Daoy (cell line): ENCODE measurements at regions not wholly inside any gene's neighbourhood (a gene's known extent, or its start where the extent isn't known, plus 50 kb on each side); places are given as distances from the start of the nearest gene placed in this dataset.
"Not testable (repeated sequence)": the region's sequence is repeated elsewhere in the genome, so short reads cannot be mapped to it uniquely, and the experiment has no call there.

ENCODE experiments used
- DNase-seq: peaks from one replicate; pipeline ENCODE4 v3.0.0-alpha.2; 2015; ENCODE audit warnings: low read depth

DNA sequence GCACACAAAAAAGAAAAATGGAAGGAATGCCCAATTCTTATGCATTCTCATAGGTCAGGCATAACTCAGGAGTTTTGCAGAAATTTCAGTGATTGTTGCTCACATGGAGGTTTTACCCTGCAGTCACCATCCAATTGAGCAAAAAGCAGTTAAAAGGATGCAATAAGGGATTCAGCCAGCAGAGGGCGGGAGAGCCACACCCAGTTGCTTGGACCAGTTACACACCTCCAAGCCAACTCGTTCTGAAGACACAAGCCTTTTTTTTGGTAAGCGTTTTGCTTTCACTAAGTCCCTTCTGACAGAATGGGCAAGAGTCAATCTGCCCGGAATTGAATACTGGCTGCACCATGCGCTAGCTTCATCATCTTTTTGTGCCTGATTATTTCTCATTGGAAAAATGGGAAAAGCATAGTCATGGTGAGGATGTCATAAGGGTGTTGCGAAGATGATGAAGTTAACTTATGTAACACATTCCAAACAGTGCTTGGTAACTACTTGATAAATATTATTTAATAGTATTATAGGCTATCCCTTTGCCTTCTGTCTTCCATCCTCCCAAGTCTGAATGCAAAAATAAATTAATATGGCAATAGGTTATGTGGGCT is 154.4 kb upstream of the SGO1 start:
- DNase-seq = peak; percentile 19

GRCh38 chr3:20336572-20336971 is 150.6 kb upstream of the SGO1 start:
- no peak for DNase-seq

DNA sequence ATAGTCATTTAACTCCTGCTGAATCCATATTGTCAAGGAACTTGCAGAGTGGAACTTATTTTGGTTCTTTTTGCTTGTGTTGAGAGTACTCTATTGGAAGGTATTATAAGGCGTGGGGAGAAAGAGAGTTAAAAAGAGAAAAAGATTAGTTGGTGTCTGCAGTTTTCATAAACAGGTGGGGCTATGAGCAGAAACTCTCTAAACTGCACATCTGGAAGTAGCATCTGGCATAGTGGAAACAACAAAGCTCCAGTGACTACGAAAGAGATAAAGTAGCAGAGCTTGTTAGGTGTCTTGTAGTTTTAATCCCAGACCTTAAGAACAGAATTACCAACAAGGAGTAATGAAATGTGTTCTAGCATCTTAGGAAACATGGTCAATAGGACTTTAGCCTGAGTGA is 148.8 kb upstream of the SGO1 start:
- DNase-seq = no peak

GRCh38 chr3:20327889-20328288 is 141.9 kb upstream of the SGO1 start:
- DNase-seq = no peak

GRCh38 chr3:20326541-20326940 is 140.5 kb upstream of the SGO1 start:
- DNase-seq = no peak

DNA sequence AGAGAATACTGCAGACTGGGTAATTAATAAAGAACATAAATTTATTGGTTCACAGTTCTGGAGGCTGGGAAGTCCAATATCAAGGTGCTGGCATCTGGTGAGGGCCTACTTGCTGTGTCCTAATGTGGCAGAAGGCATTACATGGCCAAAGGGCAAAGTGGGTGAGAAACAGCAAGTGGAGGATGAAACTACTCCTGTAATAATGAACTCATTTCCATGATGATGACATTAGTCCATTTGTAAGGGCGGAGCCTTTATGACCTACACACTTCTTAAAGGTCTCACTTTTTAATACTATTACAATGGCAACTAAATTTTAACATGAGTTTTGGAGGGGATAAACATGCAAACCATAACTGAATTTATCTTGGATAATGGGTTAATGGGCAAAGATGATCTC is 139.6 kb upstream of the SGO1 start:
- DNase-seq = no peak

GRCh38 chr3:20324664-20325478 is 138.9 kb upstream of the SGO1 start:
- no peak for DNase-seq

- DNase-seq = no peak
Measured at GRCh38 chr3:20323307-20323927, 137.4 kb upstream of the SGO1 start.

DNA sequence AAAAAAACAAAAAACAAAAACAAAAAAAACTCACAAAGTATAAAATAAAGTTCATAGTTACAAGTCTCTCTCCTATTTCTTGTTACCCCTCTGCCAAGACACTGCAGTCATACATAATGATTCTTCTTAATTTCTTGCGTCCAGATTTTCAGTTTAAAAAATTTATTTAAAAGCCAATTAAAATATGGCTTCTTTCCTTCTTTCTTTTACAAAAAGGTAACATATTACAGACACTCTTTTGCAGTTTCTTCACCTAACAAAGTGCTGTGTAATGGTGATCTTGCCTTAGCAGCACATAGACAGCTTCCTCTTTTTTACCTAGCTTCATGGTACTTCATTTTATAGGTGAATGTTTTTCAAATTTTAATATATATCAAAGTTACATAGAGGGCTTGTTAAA is 136.1 kb upstream of the SGO1 start:
- no peak for DNase-seq

GRCh38 chr3:20321391-20322047 is 135.5 kb upstream of the SGO1 start:
- DNase-seq = no peak

GRCh38 chr3:20320489-20320888 is 134.5 kb upstream of the SGO1 start:
- no peak for DNase-seq

- no peak for DNase-seq
Measured at GRCh38 chr3:20319551-20319950, 133.5 kb upstream of the SGO1 start.

DNA sequence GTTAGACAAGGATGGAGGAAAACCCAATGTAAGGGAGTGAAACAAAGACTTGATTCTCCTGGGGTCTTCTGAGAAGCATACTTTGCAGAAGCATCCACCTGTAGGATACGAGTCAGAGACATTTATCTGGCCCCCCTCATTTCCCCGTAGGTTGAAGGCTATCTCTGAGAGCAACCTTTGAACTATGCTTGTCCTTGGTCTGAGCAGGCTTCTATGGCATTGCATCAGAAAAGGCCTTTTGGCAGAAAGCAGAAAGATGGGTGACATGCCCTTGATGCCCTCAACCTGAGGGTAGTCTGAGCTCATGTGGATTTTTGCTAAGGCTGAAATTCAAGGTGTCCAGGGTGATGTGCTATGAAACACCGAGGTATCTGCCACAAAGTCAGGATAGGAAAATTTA is 131.6 kb upstream of the SGO1 start:
- no peak for DNase-seq

DNA sequence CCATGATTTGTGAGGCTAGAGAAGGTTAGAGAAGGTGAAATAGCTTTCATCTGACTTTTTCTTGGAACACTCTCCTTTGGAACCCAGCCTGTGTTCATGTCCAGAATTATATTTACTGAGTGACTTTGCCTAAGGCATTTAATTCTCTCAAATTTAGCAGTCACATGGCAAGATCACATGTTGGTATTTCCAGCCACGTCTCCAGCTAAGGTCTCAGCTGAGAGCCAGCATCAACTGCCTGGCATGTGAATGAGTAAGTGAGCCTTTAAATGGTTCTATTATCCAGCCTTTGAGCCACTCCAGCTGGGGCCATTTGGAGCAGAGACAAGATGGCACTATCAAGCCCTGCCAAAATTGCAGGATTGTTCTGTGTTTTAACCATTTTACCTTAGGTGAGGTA is 130.2 kb upstream of the SGO1 start:
- DNase-seq = no peak

DNA sequence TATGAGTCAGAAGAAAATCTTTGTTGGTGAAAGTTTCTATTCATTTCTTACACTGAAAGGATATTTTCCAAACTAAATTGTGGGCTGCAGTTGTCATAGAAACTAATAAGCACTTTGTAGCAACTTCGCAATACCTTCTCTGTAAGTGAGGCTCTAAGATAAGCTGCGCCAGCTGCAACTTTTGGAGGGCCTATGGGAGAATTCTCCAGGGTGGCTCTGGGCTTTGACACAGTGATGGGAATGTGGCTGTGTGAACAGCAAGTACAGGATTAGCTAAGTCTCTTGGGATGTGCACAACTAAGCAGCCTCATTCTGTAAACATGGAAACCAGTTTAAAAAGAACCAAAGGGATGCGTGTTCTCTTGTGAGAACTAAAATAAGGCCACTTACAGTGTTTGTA is 124.6 kb upstream of the SGO1 start:
- no peak for DNase-seq

DNA sequence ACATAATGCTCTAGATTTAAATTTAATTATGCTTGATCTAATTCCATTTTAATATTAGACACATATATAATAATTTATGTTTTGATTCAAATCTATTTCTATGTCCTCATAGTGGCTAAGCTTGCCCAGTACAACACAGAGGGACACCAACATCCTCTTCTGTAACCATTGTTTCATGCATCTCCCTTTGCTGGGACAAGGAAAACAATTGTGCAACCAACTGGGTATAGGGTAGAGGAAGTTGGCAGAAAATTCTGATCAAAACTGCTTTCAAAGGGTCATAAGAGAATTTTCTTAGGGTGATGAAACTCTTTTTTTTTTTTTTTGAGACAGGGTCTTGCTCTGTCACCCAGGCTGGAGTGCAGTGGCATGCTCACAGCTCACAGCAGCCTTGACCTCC is 121.4 kb upstream of the SGO1 start:
- no peak for DNase-seq

DNA sequence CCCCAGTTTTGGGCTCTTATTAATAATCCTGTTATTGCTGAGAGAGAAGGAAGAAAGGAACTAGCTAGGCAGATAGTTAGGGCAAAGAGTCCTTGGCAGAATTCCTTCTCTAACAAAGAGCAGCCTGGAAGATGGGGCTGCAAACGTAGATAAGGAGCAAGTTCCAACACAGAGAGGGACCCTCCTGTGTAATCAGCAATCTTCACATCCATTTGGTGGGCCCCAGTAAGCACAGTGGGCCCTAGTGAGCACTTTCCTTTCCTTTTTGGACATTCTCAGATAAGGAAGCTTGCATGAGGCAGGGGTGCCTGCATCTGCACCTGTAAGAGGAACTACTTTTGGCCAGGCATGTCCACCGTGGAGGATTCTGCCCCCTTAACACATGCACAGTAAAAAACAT is 119.6 kb upstream of the SGO1 start:
- no peak for DNase-seq

GRCh38 chr3:20302766-20303165 is 116.8 kb upstream of the SGO1 start:
- DNase-seq = no peak

GRCh38 chr3:20288050-20288449 is 102.0 kb upstream of the SGO1 start:
- DNase-seq = no peak

GRCh38 chr3:20280257-20280656 is 94.3 kb upstream of the SGO1 start:
- no peak for DNase-seq

- not testable (repeated sequence) for DNase-seq
Measured at GRCh38 chr3:20265977-20266376, 80.0 kb upstream of the SGO1 start.

GRCh38 chr3:20264900-20265567 is 79.0 kb upstream of the SGO1 start:
- no peak for DNase-seq
